ENCODE measurements at regions not wholly inside any gene's neighbourhood (a gene's known extent, or its start where the extent isn't known, plus 50 kb on each side); places are given as distances from the start of the nearest gene placed in this dataset.

DNA sequence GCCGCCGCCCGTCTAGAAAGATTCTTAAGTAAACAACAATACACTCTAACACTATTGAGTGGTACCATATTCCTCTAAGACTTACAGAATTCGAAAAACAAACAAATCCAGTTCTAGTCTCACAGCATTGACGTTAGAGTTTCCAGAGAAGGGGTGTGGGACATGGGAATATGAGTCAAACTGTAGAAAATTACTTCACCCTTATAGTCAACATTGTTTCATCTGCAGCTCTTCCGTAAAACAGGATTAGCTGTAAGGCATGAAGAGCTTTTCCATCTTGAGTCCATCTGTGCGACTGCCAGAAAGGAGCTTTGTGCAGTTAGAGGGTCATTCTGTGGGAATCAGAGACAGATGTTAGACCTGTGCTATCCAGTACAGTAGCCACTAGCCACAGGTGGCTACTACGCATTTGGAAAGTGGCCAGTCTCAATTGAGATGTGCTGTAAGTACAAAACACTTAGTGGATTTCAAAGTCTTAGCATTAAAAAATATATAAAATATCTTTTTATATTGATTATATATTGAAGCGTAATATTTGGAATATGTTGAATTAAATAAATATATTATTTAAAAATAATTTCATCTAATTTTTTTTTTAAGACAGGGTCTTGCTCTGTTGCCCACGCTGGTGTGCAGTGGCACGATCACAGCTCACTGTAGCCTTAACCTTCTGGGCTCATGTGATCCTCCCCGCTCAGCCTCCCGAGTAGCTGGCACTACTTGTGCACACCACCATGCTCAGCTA, 79.8 kb upstream of the MPP7 start:
- DNase-seq (ENCODE audit: low read depth, low spot score) (no peak), FAIRE-seq (no peak), ATAC-seq (no peak)
- WGBS (ENCODE audit: insufficient coverage, insufficient replicate concordance, low lambda C conversion rate, missing lambda C conversion rate), result 29% methylated on average over 13 of the region's 13 CpGs
- Histone ChIP-seq H3K79me2 (ENCODE audit: control insufficient read depth, insufficient read depth, low read length) (no peaks in the 10 kb centered on the region), H3K4me3 (no peak overlapping the region), H3K9ac (ENCODE audit: control insufficient read depth, insufficient read depth, low read length) (no peak overlapping the region), H3K4me1 (ENCODE audit: control insufficient read depth, insufficient read depth, low read length) (no peaks in the 10 kb centered on the region), H4K20me1 (ENCODE audit: control insufficient read depth, insufficient read depth) (no peaks in the 10 kb centered on the region), H3K36me3 (ENCODE audit: control insufficient read depth in 2 of 2, insufficient read depth in 2 of 2, low read length in 1 of 2) (no peaks in the 10 kb centered on the region), H3K4me2 (ENCODE audit: control insufficient read depth, insufficient read depth) (no peak overlapping the region), H2AFZ (ENCODE audit: control insufficient read depth, low read depth, low read length) (no peak overlapping the region), H3K9me3 (replicated peaks; ENCODE audit: control insufficient read depth, insufficient read depth, low read length) (no peaks in the 10 kb centered on the region), H3K27me3 (replicated peaks in 1 of 2; ENCODE audit: control insufficient read depth in 2 of 2, insufficient read depth in 2 of 2, low read length in 1 of 2) (no peaks in the 10 kb centered on the region), H3K27ac (ENCODE audit: control insufficient read depth, insufficient read depth) (no peak overlapping the region)
- ChIA-PET POLR2A (no interaction called here), RAD21 (ENCODE audit: unreplicated experiment) (interaction anchor here (1.0 to 5.5 kb wide), 3 partner anchors 81 to 826 kb away, joined by 4 to 45 read pairs (median 39); partner anchors contain the start of gene MPP7), CTCF (interaction anchor here (0.9 to 6.4 kb wide), 11 partner anchors 10 to 622 kb away, joined by 3 to 77 read pairs (median 7); partner anchors contain the start of gene MPP7), SMC1A (ENCODE audit: uncharacterized antibody, unreplicated experiment) (interaction anchor here (0.6 to 2.4 kb wide), 9 partner anchors 11 to 1454 kb away, joined by 3 to 9 read pairs (median 4); no protein-coding TSS in a partner anchor)
- no TSS peak for BruUV-seq (replicated peaks)
- no peak for TF ChIP-seq BHLHE40 (IDR thresholded peaks at IDR 0.05; ENCODE audit: borderline replicate concordance in 1 of 2, low read depth in 2 of 2, low read length in 1 of 2)
- no peak for TF ChIP-seq SUZ12 (IDR thresholded peaks at IDR 0.05; ENCODE audit: unreplicated experiment)
- in situ Hi-C loops (cut with MboI) (loop anchor here (5.0 to 25.0 kb wide), 3 partner anchors 135 to 828 kb away; partner anchors contain the start of gene MKX), intact Hi-C loops (cut with micrococcal nuclease; ENCODE audit: unreplicated experiment) (loop anchor here (1.0 to 5.0 kb wide), 7 partner anchors 65 to 825 kb away; no protein-coding TSS in a partner anchor)

- ATAC-seq, result no peak
- in situ Hi-C loops (cut with MboI) (loop anchor here (5.0 to 25.0 kb wide), 3 partner anchors 137 to 830 kb away; partner anchors contain the start of gene MKX), intact Hi-C loops (cut with micrococcal nuclease; ENCODE audit: unreplicated experiment) (loop anchor here (5.0 kb wide), 3 partner anchors 67 to 827 kb away; no protein-coding TSS in a partner anchor)
- Histone ChIP-seq H4K20me1 (ENCODE audit: control insufficient read depth, insufficient read depth) (no peaks in the 10 kb centered on the region), H3K4me3 (no peak overlapping the region), H3K4me2 (ENCODE audit: control insufficient read depth, insufficient read depth) (no peak overlapping the region), H3K27me3 (replicated peaks in 1 of 2; ENCODE audit: control insufficient read depth in 2 of 2, insufficient read depth in 2 of 2, low read length in 1 of 2) (no peaks in the 10 kb centered on the region), H3K9ac (ENCODE audit: control insufficient read depth, insufficient read depth, low read length) (no peak overlapping the region), H3K4me1 (ENCODE audit: control insufficient read depth, insufficient read depth, low read length) (no peaks in the 10 kb centered on the region), H2AFZ (ENCODE audit: control insufficient read depth, low read depth, low read length) (no peak overlapping the region), H3K36me3 (ENCODE audit: control insufficient read depth in 2 of 2, insufficient read depth in 2 of 2, low read length in 1 of 2) (no peaks in the 10 kb centered on the region), H3K27ac (ENCODE audit: control insufficient read depth, insufficient read depth) (no peak overlapping the region), H3K79me2 (ENCODE audit: control insufficient read depth, insufficient read depth, low read length) (no peaks in the 10 kb centered on the region), H3K9me3 (replicated peaks; ENCODE audit: control insufficient read depth, insufficient read depth, low read length) (no peaks in the 10 kb centered on the region)
- SMC1A ChIA-PET (ENCODE audit: uncharacterized antibody, unreplicated experiment), result interaction anchor here (0.7 to 1.8 kb wide), 2 partner anchors 9 to 133 kb away, joined by 3 to 5 read pairs; no protein-coding TSS in a partner anchor
- TF ChIP-seq SP1 (IDR thresholded peaks at IDR 0.05; ENCODE audit: low read depth, low read length) (no peak), TCF12 (IDR thresholded peaks at IDR 0.05; ENCODE audit: low read depth, low read length) (no peak), MTA2 (IDR thresholded peaks at IDR 0.05; ENCODE audit: low read depth) (no peak), SUZ12 (IDR thresholded peaks at IDR 0.05; ENCODE audit: unreplicated experiment) (no peak)
- TF ChIP-seq, protein P1, sequence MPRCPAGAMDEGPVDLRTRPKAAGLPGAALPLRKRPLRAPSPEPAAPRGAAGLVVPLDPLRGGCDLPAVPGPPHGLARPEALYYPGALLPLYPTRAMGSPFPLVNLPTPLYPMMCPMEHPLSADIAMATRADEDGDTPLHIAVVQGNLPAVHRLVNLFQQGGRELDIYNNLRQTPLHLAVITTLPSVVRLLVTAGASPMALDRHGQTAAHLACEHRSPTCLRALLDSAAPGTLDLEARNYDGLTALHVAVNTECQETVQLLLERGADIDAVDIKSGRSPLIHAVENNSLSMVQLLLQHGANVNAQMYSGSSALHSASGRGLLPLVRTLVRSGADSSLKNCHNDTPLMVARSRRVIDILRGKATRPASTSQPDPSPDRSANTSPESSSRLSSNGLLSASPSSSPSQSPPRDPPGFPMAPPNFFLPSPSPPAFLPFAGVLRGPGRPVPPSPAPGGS (IDR thresholded peaks at IDR 0.05; ENCODE audit: borderline replicate concordance, insufficient read depth, low read depth, low read length, poor library complexity, severe bottlenecking), result no peak
- 36% methylated on average over 2 of the region's 2 CpGs for WGBS (ENCODE audit: insufficient coverage, insufficient replicate concordance, low lambda C conversion rate, missing lambda C conversion rate)
- POLR2A ChIA-PET, result no interaction called here
- BruUV-seq (replicated peaks), result no TSS peak
- CTCF ChIA-PET, result interaction anchor here (1.5 to 6.4 kb wide), 6 partner anchors 8 to 143 kb away, joined by 4 to 77 read pairs (median 18); partner anchors contain the start of gene MPP7
- FAIRE-seq, result no peak
- RAD21 ChIA-PET (ENCODE audit: unreplicated experiment), result no interaction called here
- no peak for DNase-seq (ENCODE audit: low read depth, low spot score)
Observed at GRCh38 chr10:28384557-28384956, 81.7 kb upstream of the MPP7 start.

All from GM12878 (cell line).